GM23338 (cell line): ENCODE measurements at regions not wholly inside any gene's neighbourhood (a gene's known extent, or its start where the extent isn't known, plus 50 kb on each side); places are given as distances from the start of the nearest gene placed in this dataset.

Experiments
- EZH2 ChIP-seq: fragments of 200-600 bp; sonication (generic); IDR thresholded peaks from one replicate; pipeline ENCODE4 v1.8.0; 2017; ENCODE audit warnings: antibody characterized with exemption, mild to moderate bottlenecking, low read depth; ENCODE audit not compliant: unreplicated experiment
- EZH2phosphoT487 ChIP-seq: fragments of 200-600 bp; sonication (generic); IDR thresholded peaks from one replicate; pipeline ENCODE4 v1.8.1; 2018; ENCODE audit warnings: antibody characterized with exemption; ENCODE audit not compliant: unreplicated experiment
- JUNB ChIP-seq: IDR thresholded peaks from one replicate; pipeline ENCODE4 v1.6.1; 2016; ENCODE audit warnings: antibody characterized with exemption; ENCODE audit not compliant: unreplicated experiment
- POLR2AphosphoS5 ChIP-seq: IDR thresholded peaks from 2 replicates; pipeline ENCODE4 v1.6.1; 2016; ENCODE audit warnings: antibody characterized with exemption, low read depth
- TF ChIP-seq, protein P1 (sequence below), 2 experiments: fragments of 200-600 bp in 1 of 2; sonication (generic) in 1 of 2; conservative IDR thresholded peaks; 2 replicates each; pipeline versions ENCODE4 v1.5.1 to v1.6.1; 2016 to 2017; ENCODE audit warnings: antibody characterized with exemption in 2 of 2, low read depth in 2 of 2, mild to moderate bottlenecking in 2 of 2, moderate library complexity in 1 of 2

DNA sequence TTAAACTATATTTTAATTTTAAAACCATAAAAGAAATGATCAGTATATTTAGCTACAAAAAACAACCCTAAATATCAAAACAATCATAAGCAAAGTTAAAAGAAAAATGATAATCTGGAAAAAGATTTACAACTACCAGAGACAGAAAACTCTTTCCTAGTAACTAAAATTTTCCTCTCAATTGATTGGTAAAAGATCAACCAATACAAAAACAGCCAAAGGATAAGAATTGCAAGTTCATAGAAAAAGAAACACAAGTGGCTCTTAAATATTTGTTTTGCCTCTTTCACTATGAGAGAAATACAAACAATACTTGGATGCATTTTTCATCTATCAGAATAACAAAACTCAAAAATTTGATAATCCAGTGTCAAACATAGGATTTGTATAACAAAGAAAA is 101.8 kb upstream of the ZC3H15 start:
- TF ChIP-seq, protein P1, sequence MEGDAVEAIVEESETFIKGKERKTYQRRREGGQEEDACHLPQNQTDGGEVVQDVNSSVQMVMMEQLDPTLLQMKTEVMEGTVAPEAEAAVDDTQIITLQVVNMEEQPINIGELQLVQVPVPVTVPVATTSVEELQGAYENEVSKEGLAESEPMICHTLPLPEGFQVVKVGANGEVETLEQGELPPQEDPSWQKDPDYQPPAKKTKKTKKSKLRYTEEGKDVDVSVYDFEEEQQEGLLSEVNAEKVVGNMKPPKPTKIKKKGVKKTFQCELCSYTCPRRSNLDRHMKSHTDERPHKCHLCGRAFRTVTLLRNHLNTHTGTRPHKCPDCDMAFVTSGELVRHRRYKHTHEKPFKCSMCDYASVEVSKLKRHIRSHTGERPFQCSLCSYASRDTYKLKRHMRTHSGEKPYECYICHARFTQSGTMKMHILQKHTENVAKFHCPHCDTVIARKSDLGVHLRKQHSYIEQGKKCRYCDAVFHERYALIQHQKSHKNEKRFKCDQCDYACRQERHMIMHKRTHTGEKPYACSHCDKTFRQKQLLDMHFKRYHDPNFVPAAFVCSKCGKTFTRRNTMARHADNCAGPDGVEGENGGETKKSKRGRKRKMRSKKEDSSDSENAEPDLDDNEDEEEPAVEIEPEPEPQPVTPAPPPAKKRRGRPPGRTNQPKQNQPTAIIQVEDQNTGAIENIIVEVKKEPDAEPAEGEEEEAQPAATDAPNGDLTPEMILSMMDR (conservative IDR thresholded peaks at IDR 0.05; ENCODE audit: low read depth in 2 of 2), result no peak
- no peak for TF ChIP-seq EZH2phosphoT487
- no peak for TF ChIP-seq JUNB
- TF ChIP-seq EZH2, result no peak
- TF ChIP-seq POLR2AphosphoS5, result no peak
